K562 (cell line): ENCODE measurements at regions not wholly inside any gene's neighbourhood (a gene's known extent, or its start where the extent isn't known, plus 50 kb on each side); places are given as distances from the start of the nearest gene placed in this dataset.

ENCODE experiments used
- ATAC-seq: fragments of 200-7000 bp; cut with Tn5 transposase; 3 replicates; pipeline ENCODE4 v1.9.1; 2020; ENCODE audit warnings: moderate library complexity
- BruUV-seq: library from RNA; stranded (reverse); fragments of 400-500 nt; replicated peaks from 2 replicates; lab custom pipeline; 2021; lab: Mats Ljungman, UMichigan
- CTCF ChIA-PET: fragments of 300-600 bp; formaldehyde crosslinking; extraction: SDS; loops from one replicate; lab custom pipeline; 2021; ENCODE audit warnings: low intra/inter-chr PET ratio; lab: Yijun Ruan, JAX
- POLR2A ChIA-PET: fragments of 300-600, 350-650 bp; sonication (Branson Sonifier 250); formaldehyde crosslinking; extraction: SDS; loops from one replicate; lab custom pipeline; 2021; ENCODE audit warnings: antibody characterized with exemption, inconsistent platforms; lab: Yijun Ruan, JAX
- DNase-seq, 4 experiments: peaks; one replicate each; pipeline versions ENCODE4 v3.0.0 to v3.0.0-alpha.2; 2011 to 2018; ENCODE audit warnings: low spot score in 3 of 4, mixed read lengths in 3 of 4; ENCODE audit errors: extremely low read depth in 1 of 4
- FAIRE-seq: peaks from 2 replicates; lab custom pipeline; 2011; peaks lifted over from hg19 to GRCh38; lab: Jason Lieb, UNC
- H2AFZ ChIP-seq: 2 replicates; pipeline ENCODE4 v1.6.0; 2011; ENCODE audit warnings: low read depth, low read length, control low read depth, inconsistent platforms
- H3K27ac ChIP-seq: fragments of 200-600 bp; 3 replicates; pipeline ENCODE4 v1.8.0; 2011; ENCODE audit warnings: low read depth, mild to moderate bottlenecking, control low read depth, inconsistent platforms, low read length, moderate library complexity, mixed read lengths; ENCODE audit errors: extremely low read depth
- H3K27me3 ChIP-seq, 2 experiments: fragments of 300-600 bp in 1 of 2; 2 replicates in 1 of 2; 3 replicates in 1 of 2; pipeline versions ENCODE4 v1.6.0 to v1.8.0; 2011; ENCODE audit warnings: inconsistent platforms in 2 of 2, low read length in 2 of 2, mild to moderate bottlenecking in 1 of 2, mixed read lengths in 1 of 2, moderate library complexity in 1 of 2; ENCODE audit not compliant: control insufficient read depth in 2 of 2, insufficient read depth in 2 of 2
- H3K36me3 ChIP-seq: fragments of 300-600 bp; 3 replicates; pipeline ENCODE4 v1.8.0; 2011; ENCODE audit warnings: mild to moderate bottlenecking, low read length, inconsistent platforms; ENCODE audit not compliant: control insufficient read depth, insufficient read depth
- H3K4me1 ChIP-seq, 2 experiments: fragments of 200-600 bp in 1 of 2; replicated peaks in 1 of 2; 2 replicates in 1 of 2; 3 replicates in 1 of 2; pipeline versions ENCODE4 v1.5.1 to v1.8.0; 2011; ENCODE audit warnings: inconsistent platforms in 2 of 2, low read length in 2 of 2, mild to moderate bottlenecking in 1 of 2, mixed read lengths in 1 of 2, moderate library complexity in 1 of 2; ENCODE audit not compliant: control insufficient read depth in 2 of 2, insufficient read depth in 2 of 2
- H3K4me2 ChIP-seq: 2 replicates; pipeline ENCODE4 v1.6.1; 2011; ENCODE audit warnings: low read length, control low read depth, inconsistent platforms, mixed read lengths; ENCODE audit not compliant: insufficient read depth
- H3K4me3 ChIP-seq: fragments of 200-600 bp; sonication (generic), shearing (Covaris generic); 2 replicates; pipeline ENCODE4 v1.5.1; 2016; ENCODE audit warnings: control low read depth, inconsistent platforms
- H3K79me2 ChIP-seq: fragments of 200-600 bp; 3 replicates; pipeline ENCODE4 v1.8.0; 2011; ENCODE audit warnings: low read length, inconsistent platforms; ENCODE audit not compliant: control insufficient read depth, insufficient read depth
- H3K9ac ChIP-seq, 2 experiments: 2 replicates each; pipeline versions ENCODE4 v1.6.0 to v1.6.1; 2011; ENCODE audit warnings: low read depth in 2 of 2, low read length in 2 of 2, control low read depth in 1 of 2, inconsistent platforms in 1 of 2, mild to moderate bottlenecking in 1 of 2, mixed read lengths in 1 of 2; ENCODE audit not compliant: insufficient read depth in 1 of 2
- H3K9me1 ChIP-seq: one replicate; pipeline ENCODE4 v1.6.0; 2011; ENCODE audit warnings: inconsistent platforms, mild to moderate bottlenecking, low read length, moderate library complexity; ENCODE audit not compliant: control insufficient read depth, insufficient read depth
- H3K9me3 ChIP-seq: replicated peaks from 2 replicates; pipeline ENCODE4 v1.5.1; 2011; ENCODE audit warnings: low read depth, low read length, inconsistent platforms; ENCODE audit not compliant: control insufficient read depth, insufficient read depth
- H4K20me1 ChIP-seq: replicated peaks from 2 replicates; pipeline ENCODE4 v1.6.1; 2011; ENCODE audit warnings: low read length, inconsistent platforms, mixed read lengths; ENCODE audit not compliant: control insufficient read depth, insufficient read depth
- C11orf30 ChIP-seq: fragments of 450-650 bp; IDR thresholded peaks from 2 replicates; pipeline ENCODE4 v1.6.1; 2016; ENCODE audit warnings: low read depth, mild to moderate bottlenecking
- CCAR2 ChIP-seq: fragments of 200-400 bp; formaldehyde crosslinking; IDR thresholded peaks from 2 replicates; pipeline ENCODE4 v1.6.1; 2017; ENCODE audit warnings: mild to moderate bottlenecking, low read depth, low read length
- E2F1 ChIP-seq: sonication (generic); formaldehyde crosslinking; IDR thresholded peaks from 2 replicates; pipeline ENCODE4 v1.8.1; 2023; ENCODE audit warnings: mild to moderate bottlenecking, missing genetic modification reagents, moderate library complexity
- MAFF ChIP-seq: IDR thresholded peaks from 2 replicates; pipeline ENCODE4 v1.6.1; 2012; ENCODE audit warnings: low read length, improper control_type of control experiment
- MAFG ChIP-seq: fragments of 450-650 bp; conservative IDR thresholded peaks from 2 replicates; pipeline ENCODE4 v1.6.1; 2016; ENCODE audit warnings: missing genetic modification characterization, missing compliant biosample characterization
- SRSF3 ChIP-seq: fragments of 200-400 bp; formaldehyde crosslinking; IDR thresholded peaks from 2 replicates; pipeline ENCODE4 v1.6.1; 2016; ENCODE audit warnings: mild to moderate bottlenecking, low read length, moderate library complexity; ENCODE audit not compliant: insufficient read depth
- ZNF316 ChIP-seq: fragments of 450-650 bp; IDR thresholded peaks from 2 replicates; pipeline ENCODE4 v1.6.1; 2016
- ZNF79 ChIP-seq: fragments of 250-450 bp; sonication (Bioruptor Pico); IDR thresholded peaks from 2 replicates; pipeline ENCODE4 v1.4.0; 2020; ENCODE audit warnings: low read depth, mild to moderate bottlenecking, moderate library complexity
- WGBS: fragments of 100-300 bp; shearing (Covaris generic); methylation state at CpG from one replicate; pipeline ENCODE4 v1.1.6; 2016; ENCODE audit warnings: low coverage, mixed read lengths; ENCODE audit not compliant: insufficient coverage; ENCODE audit errors: missing lambda C conversion rate; 5-methylcytosine and 5-hydroxymethylcytosine counted together
- in situ Hi-C: fragments of 300-500 bp; cut with MboI; formaldehyde crosslinking; loops from 4 replicates; pipeline ENCODE4 v1.15.0; 2018; ENCODE audit warnings: inconsistent platforms, mixed read lengths
- intact Hi-C: fragments of 100-400 bp; cut with micrococcal nuclease; formaldehyde crosslinking; loops from 2 replicates; pipeline ENCODE4 v1.14.2; 2022
- TF ChIP-seq, protein P1 (sequence below): fragments of 150-350 bp; conservative IDR thresholded peaks from 2 replicates; pipeline ENCODE4 v1.6.1; 2014; ENCODE audit warnings: low read length
- TF ChIP-seq, protein P2 (sequence below): sonication (generic); formaldehyde crosslinking; IDR thresholded peaks from 2 replicates; pipeline ENCODE4 v1.8.0; 2022; ENCODE audit warnings: mild to moderate bottlenecking, missing genetic modification reagents

DNA sequence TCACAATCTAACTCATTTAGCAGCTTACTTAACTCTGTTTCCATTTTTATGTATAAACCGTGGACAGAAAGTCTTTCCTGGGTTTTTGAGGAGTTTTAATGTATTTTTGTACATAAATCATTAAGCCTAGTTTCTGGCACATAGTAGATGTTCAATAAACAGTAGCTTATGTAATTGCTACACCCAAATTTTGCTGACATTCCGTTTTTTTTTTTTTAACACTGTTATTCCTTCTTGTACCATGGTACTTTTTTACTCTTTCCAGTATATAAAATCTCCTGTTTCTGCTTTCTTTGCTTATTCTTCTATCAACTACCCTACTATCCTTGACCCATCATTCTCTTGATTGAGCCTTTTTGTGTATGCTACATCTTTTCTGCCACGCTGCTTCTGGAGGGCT is 1151.3 kb upstream of the CRIM1 start:
- FAIRE-seq (no peak), ATAC-seq (no peak), DNase-seq (no peak)
- POLR2A ChIA-PET, result no interaction called here
- H4K20me1 ChIP-seq, result no peaks in the 10 kb centered on the region
- intact Hi-C loops (no loop called here), in situ Hi-C loops (no loop called here)
- CTCF ChIA-PET, result no interaction called here
- H3K9ac ChIP-seq, result no peak overlapping the region
- 0% methylated on average over 3 of the region's 3 CpGs for WGBS
- no peaks in the 10 kb centered on the region for H3K4me1 ChIP-seq
- no peak overlapping the region for H3K27ac ChIP-seq
- no peaks in the 10 kb centered on the region for H3K9me1 ChIP-seq
- no TSS peak for BruUV-seq
- H2AFZ ChIP-seq, result no peak overlapping the region
- H3K27me3 ChIP-seq, result no peaks in the 10 kb centered on the region
- H3K36me3 ChIP-seq, result no peaks in the 10 kb centered on the region
- no peak overlapping the region for H3K4me2 ChIP-seq
- no peaks in the 10 kb centered on the region for H3K79me2 ChIP-seq
- no peaks in the 10 kb centered on the region for H3K9me3 ChIP-seq
- TF ChIP-seq, protein P1, sequence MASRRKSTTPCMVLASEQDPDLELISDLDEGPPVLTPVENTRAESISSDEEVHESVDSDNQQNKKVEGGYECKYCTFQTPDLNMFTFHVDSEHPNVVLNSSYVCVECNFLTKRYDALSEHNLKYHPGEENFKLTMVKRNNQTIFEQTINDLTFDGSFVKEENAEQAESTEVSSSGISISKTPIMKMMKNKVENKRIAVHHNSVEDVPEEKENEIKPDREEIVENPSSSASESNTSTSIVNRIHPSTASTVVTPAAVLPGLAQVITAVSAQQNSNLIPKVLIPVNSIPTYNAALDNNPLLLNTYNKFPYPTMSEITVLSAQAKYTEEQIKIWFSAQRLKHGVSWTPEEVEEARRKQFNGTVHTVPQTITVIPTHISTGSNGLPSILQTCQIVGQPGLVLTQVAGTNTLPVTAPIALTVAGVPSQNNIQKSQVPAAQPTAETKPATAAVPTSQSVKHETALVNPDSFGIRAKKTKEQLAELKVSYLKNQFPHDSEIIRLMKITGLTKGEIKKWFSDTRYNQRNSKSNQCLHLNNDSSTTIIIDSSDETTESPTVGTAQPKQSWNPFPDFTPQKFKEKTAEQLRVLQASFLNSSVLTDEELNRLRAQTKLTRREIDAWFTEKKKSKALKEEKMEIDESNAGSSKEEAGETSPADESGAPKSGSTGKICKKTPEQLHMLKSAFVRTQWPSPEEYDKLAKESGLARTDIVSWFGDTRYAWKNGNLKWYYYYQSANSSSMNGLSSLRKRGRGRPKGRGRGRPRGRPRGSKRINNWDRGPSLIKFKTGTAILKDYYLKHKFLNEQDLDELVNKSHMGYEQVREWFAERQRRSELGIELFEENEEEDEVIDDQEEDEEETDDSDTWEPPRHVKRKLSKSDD, result no peak
- peak; percentile 81 for TF ChIP-seq ZNF316
- TF ChIP-seq MAFG (tag), result peak; percentile 46
- no peak for TF ChIP-seq SRSF3
- TF ChIP-seq, protein P2, sequence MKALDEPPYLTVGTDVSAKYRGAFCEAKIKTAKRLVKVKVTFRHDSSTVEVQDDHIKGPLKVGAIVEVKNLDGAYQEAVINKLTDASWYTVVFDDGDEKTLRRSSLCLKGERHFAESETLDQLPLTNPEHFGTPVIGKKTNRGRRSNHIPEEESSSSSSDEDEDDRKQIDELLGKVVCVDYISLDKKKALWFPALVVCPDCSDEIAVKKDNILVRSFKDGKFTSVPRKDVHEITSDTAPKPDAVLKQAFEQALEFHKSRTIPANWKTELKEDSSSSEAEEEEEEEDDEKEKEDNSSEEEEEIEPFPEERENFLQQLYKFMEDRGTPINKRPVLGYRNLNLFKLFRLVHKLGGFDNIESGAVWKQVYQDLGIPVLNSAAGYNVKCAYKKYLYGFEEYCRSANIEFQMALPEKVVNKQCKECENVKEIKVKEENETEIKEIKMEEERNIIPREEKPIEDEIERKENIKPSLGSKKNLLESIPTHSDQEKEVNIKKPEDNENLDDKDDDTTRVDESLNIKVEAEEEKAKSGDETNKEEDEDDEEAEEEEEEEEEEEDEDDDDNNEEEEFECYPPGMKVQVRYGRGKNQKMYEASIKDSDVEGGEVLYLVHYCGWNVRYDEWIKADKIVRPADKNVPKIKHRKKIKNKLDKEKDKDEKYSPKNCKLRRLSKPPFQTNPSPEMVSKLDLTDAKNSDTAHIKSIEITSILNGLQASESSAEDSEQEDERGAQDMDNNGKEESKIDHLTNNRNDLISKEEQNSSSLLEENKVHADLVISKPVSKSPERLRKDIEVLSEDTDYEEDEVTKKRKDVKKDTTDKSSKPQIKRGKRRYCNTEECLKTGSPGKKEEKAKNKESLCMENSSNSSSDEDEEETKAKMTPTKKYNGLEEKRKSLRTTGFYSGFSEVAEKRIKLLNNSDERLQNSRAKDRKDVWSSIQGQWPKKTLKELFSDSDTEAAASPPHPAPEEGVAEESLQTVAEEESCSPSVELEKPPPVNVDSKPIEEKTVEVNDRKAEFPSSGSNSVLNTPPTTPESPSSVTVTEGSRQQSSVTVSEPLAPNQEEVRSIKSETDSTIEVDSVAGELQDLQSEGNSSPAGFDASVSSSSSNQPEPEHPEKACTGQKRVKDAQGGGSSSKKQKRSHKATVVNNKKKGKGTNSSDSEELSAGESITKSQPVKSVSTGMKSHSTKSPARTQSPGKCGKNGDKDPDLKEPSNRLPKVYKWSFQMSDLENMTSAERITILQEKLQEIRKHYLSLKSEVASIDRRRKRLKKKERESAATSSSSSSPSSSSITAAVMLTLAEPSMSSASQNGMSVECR, result no peak
- TF ChIP-seq CCAR2, result no peak
- peak; percentile 47; the same call in 1 of the 2 replicates for TF ChIP-seq MAFF
- TF ChIP-seq C11orf30, result peak; percentile 31; the same call in 1 of the 2 replicates
- TF ChIP-seq ZNF79 (CRISPR knock-in tag), result no peak
- TF ChIP-seq E2F1, result no peak
- no peak overlapping the region for H3K4me3 ChIP-seq
